H1 (cell line): ENCODE measurements at regions not wholly inside any gene's neighbourhood (a gene's known extent, or its start where the extent isn't known, plus 50 kb on each side); places are given as distances from the start of the nearest gene placed in this dataset.

Experiments used
- CTCF ChIA-PET: fragments of 300-600 bp; sonication (Branson Sonifier 250); formaldehyde crosslinking; loops from one replicate; lab custom pipeline; 2021; ENCODE audit not compliant: partially characterized antibody; lab: Charles Lee
- POLR2A ChIA-PET: fragments of 300-600 bp; sonication (Branson Sonifier 250); formaldehyde crosslinking; loops from one replicate; lab custom pipeline; 2021; ENCODE audit warnings: inconsistent platforms; ENCODE audit not compliant: partially characterized antibody; lab: Charles Lee
- DNase-seq, 2 experiments: peaks; one replicate each; pipeline versions ENCODE4 v3.0.0 to v3.0.0-alpha.2; 2010 to 2022; ENCODE audit warnings: low spot score in 2 of 2, low read depth in 1 of 2, mixed read lengths in 1 of 2
- FAIRE-seq: peaks from 2 replicates; lab custom pipeline; 2011; peaks lifted over from hg19 to GRCh38; lab: Jason Lieb, UNC
- H2AFZ ChIP-seq: 2 replicates; pipeline ENCODE4 v1.8.1; 2012; ENCODE audit warnings: low read length, inconsistent platforms
- H2AK5ac ChIP-seq: 2 replicates; pipeline ENCODE4 v1.6.1; 2013; ENCODE audit warnings: low read depth, low read length
- H2BK120ac ChIP-seq: replicated peaks from 2 replicates; pipeline ENCODE3; 2013; ENCODE audit warnings: low read depth, low read length, inconsistent platforms
- H2BK12ac ChIP-seq: 2 replicates; pipeline ENCODE4 v1.6.1; 2013; ENCODE audit warnings: low read depth, low read length
- H2BK15ac ChIP-seq: 2 replicates; pipeline ENCODE4 v1.6.1; 2013; ENCODE audit warnings: low read length
- H2BK20ac ChIP-seq: 2 replicates; pipeline ENCODE4 v1.6.1; 2013; ENCODE audit warnings: low read length
- H2BK5ac ChIP-seq: 2 replicates; pipeline ENCODE4 v1.6.1; 2013; ENCODE audit warnings: low read depth, low read length
- H3K14ac ChIP-seq: 2 replicates; pipeline ENCODE4 v1.6.1; 2013; ENCODE audit warnings: inconsistent platforms; ENCODE audit not compliant: insufficient read length
- H3K18ac ChIP-seq: 2 replicates; pipeline ENCODE4 v1.6.1; 2013; ENCODE audit warnings: low read length; ENCODE audit errors: extremely low read depth
- H3K23ac ChIP-seq: 2 replicates; pipeline ENCODE4 v1.6.1; 2013; ENCODE audit warnings: inconsistent platforms; ENCODE audit not compliant: insufficient read length
- H3K23me2 ChIP-seq: 2 replicates; pipeline ENCODE4 v1.6.1; 2013; ENCODE audit warnings: low read depth, low read length
- H3K27ac ChIP-seq: 2 replicates; pipeline ENCODE4 v1.6.1; 2011; ENCODE audit warnings: low read depth, low read length, inconsistent platforms
- H3K27me3 ChIP-seq, 4 experiments: replicated peaks in 1 of 4; 1 replicate in 1 of 4; 2 replicates in 3 of 4; pipeline versions ENCODE4 v1.6.1 to v1.8.1; 2011 to 2013; ENCODE audit warnings: low read length in 3 of 4, mild to moderate bottlenecking in 3 of 4, inconsistent platforms in 2 of 4, mixed read lengths in 2 of 4, moderate library complexity in 1 of 4; ENCODE audit not compliant: control insufficient read depth in 3 of 4, insufficient read depth in 3 of 4; ENCODE audit errors: extremely low read depth in 1 of 4
- H3K36me3 ChIP-seq, 4 experiments: 2 replicates each; pipeline versions ENCODE4 v1.6.1 to v1.8.1; 2011 to 2013; ENCODE audit warnings: mild to moderate bottlenecking in 4 of 4, low read length in 3 of 4, moderate library complexity in 2 of 4, control low read depth in 1 of 4, inconsistent platforms in 1 of 4; ENCODE audit not compliant: insufficient read depth in 4 of 4, control insufficient read depth in 2 of 4
- H3K4ac ChIP-seq: replicated peaks from 2 replicates; pipeline ENCODE3; 2013; ENCODE audit warnings: low read length, low read depth, mixed read lengths, inconsistent platforms; ENCODE audit not compliant: insufficient read length
- H3K4me1 ChIP-seq, 4 experiments: replicated peaks in 1 of 4; 1 replicate in 1 of 4; 2 replicates in 3 of 4; pipeline versions ENCODE4 v1.6.1 to v1.8.1; 2011 to 2013; ENCODE audit warnings: low read length in 3 of 4, inconsistent platforms in 2 of 4, mixed read lengths in 1 of 4; ENCODE audit not compliant: insufficient read depth in 4 of 4, control insufficient read depth in 3 of 4
- H3K4me2 ChIP-seq, 2 experiments: 2 replicates each; pipeline versions ENCODE4 v1.6.1 to v1.8.1; 2011 to 2013; ENCODE audit warnings: low read depth in 2 of 2, low read length in 2 of 2, control low read depth in 1 of 2, inconsistent platforms in 1 of 2, mild to moderate bottlenecking in 1 of 2; ENCODE audit not compliant: insufficient read depth in 1 of 2
- H3K4me3 ChIP-seq, 4 experiments: fragments of 200-600, 300-600 bp in 1 of 4; sonication (generic), shearing (Covaris generic), sonication (Bioruptor Twin) in 1 of 4; 2 replicates each; pipeline versions ENCODE4 v1.5.1 to v1.8.1; 2011 to 2016; ENCODE audit warnings: low read length in 4 of 4, low read depth in 3 of 4, control low read depth in 2 of 4, inconsistent platforms in 2 of 4, mild to moderate bottlenecking in 2 of 4, mixed read lengths in 1 of 4, moderate library complexity in 1 of 4; ENCODE audit not compliant: insufficient read depth in 2 of 4; ENCODE audit errors: extremely low read depth in 1 of 4
- H3K56ac ChIP-seq: replicated peaks from 2 replicates; pipeline ENCODE3; 2013; ENCODE audit warnings: low read depth, mild to moderate bottlenecking, mixed read lengths, low read length, inconsistent platforms; ENCODE audit not compliant: insufficient read length
- H3K79me1 ChIP-seq: 2 replicates; pipeline ENCODE4 v1.6.1; 2013; ENCODE audit warnings: low read depth, low read length, control low read depth
- H3K79me2 ChIP-seq, 2 experiments: 2 replicates each; pipeline versions ENCODE4 v1.6.1 to v1.8.1; 2012 to 2013; ENCODE audit warnings: low read length in 2 of 2, mild to moderate bottlenecking in 2 of 2, inconsistent platforms in 1 of 2; ENCODE audit not compliant: insufficient read depth in 2 of 2, control insufficient read depth in 1 of 2
- H3K9ac ChIP-seq, 4 experiments: replicated peaks in 1 of 4; 1 replicate in 1 of 4; 2 replicates in 3 of 4; pipeline versions ENCODE4 v1.6.1 to v1.8.1; 2011 to 2013; ENCODE audit warnings: low read depth in 3 of 4, low read length in 3 of 4, control low read depth in 2 of 4, mild to moderate bottlenecking in 2 of 4, moderate library complexity in 2 of 4, inconsistent platforms in 1 of 4; ENCODE audit errors: extremely low read depth in 1 of 4
- H3K9me3 ChIP-seq, 2 experiments: 2 replicates each; pipeline versions ENCODE4 v1.6.1 to v1.8.1; 2012 to 2013; ENCODE audit warnings: mild to moderate bottlenecking in 2 of 2, moderate library complexity in 2 of 2, control low read depth in 1 of 2, inconsistent platforms in 1 of 2, low read depth in 1 of 2, low read length in 1 of 2, mixed read lengths in 1 of 2; ENCODE audit not compliant: insufficient read depth in 2 of 2
- H4K20me1 ChIP-seq, 2 experiments: replicated peaks in 1 of 2; 2 replicates each; pipeline versions ENCODE3 to v1.8.1; 2011 to 2013; ENCODE audit warnings: inconsistent platforms in 2 of 2, low read length in 2 of 2, mild to moderate bottlenecking in 1 of 2; ENCODE audit not compliant: insufficient read depth in 2 of 2, control insufficient read depth in 1 of 2
- H4K5ac ChIP-seq: 2 replicates; pipeline ENCODE4 v1.6.1; 2013; ENCODE audit warnings: low read length, low read depth, mixed read lengths, inconsistent platforms; ENCODE audit not compliant: insufficient read length
- H4K8ac ChIP-seq: 2 replicates; pipeline ENCODE4 v1.8.0; 2013; ENCODE audit warnings: mild to moderate bottlenecking, moderate library complexity, low read length, inconsistent platforms; ENCODE audit not compliant: insufficient read depth; ENCODE audit errors: extremely low read depth
- H4K91ac ChIP-seq: replicated peaks from 2 replicates; pipeline ENCODE3; 2013; ENCODE audit warnings: low read length, mixed read lengths, inconsistent platforms; ENCODE audit not compliant: insufficient read length
- BCL11A ChIP-seq, 2 experiments: IDR thresholded peaks; one replicate each; pipeline ENCODE4 v1.6.1; 2011; ENCODE audit warnings: low read depth in 2 of 2, low read length in 2 of 2, mild to moderate bottlenecking in 2 of 2
- BRCA1 ChIP-seq: IDR thresholded peaks from 2 replicates; pipeline ENCODE4 v1.6.1; 2012; ENCODE audit warnings: low read depth, low read length, improper control_type of control experiment
- CBX5 ChIP-seq: fragments of 300-800, 300-1000 bp; sonication (generic); IDR thresholded peaks from 2 replicates; pipeline ENCODE4 v1.7.1; 2016; ENCODE audit warnings: antibody characterized with exemption, low read length, low read depth
- CEBPB ChIP-seq: IDR thresholded peaks from 2 replicates; pipeline ENCODE4 v1.6.1; 2012; ENCODE audit warnings: low read depth, low read length
- E2F6 ChIP-seq: IDR thresholded peaks from 2 replicates; pipeline ENCODE4 v1.6.1; 2012; ENCODE audit warnings: inconsistent platforms
- FOSL1 ChIP-seq: IDR thresholded peaks from 2 replicates; pipeline ENCODE4 v1.6.1; 2011; ENCODE audit warnings: mild to moderate bottlenecking, low read depth, low read length, moderate library complexity; ENCODE audit not compliant: insufficient read depth
- NRF1 ChIP-seq: IDR thresholded peaks from 2 replicates; pipeline ENCODE4 v1.6.1; 2011; ENCODE audit warnings: mild to moderate bottlenecking, low read depth, low read length, improper control_type of control experiment
- PHF8 ChIP-seq: fragments of 200-600 bp; sonication (generic); conservative IDR thresholded peaks from 2 replicates; pipeline ENCODE4 v1.7.1; 2012; ENCODE audit warnings: low read depth, mild to moderate bottlenecking, inconsistent platforms, low read length, moderate library complexity
- RNF2 ChIP-seq: fragments of 200-900, 300-1000 bp; sonication (generic); IDR thresholded peaks from 2 replicates; pipeline ENCODE4 v1.7.1; 2016; ENCODE audit warnings: borderline replicate concordance, low read depth, mild to moderate bottlenecking, antibody characterized with exemption, low read length; ENCODE audit not compliant: poor library complexity, severe bottlenecking; ENCODE audit errors: missing control alignments
- SP2 ChIP-seq: IDR thresholded peaks from 2 replicates; pipeline ENCODE4 v1.6.1; 2012; ENCODE audit warnings: mild to moderate bottlenecking, low read length, inconsistent platforms
- TAF7 ChIP-seq: optimal IDR thresholded peaks from 2 replicates; pipeline ENCODE3; 2011; ENCODE audit warnings: low read depth, mild to moderate bottlenecking, inconsistent platforms, low read length, moderate library complexity, borderline replicate concordance
- TBP ChIP-seq: IDR thresholded peaks from 2 replicates; pipeline ENCODE4 v1.6.1; 2011; ENCODE audit warnings: low read depth, low read length, improper control_type of control experiment
- TCF12 ChIP-seq: IDR thresholded peaks from 2 replicates; pipeline ENCODE4 v1.6.1; 2011; ENCODE audit warnings: low read depth, mild to moderate bottlenecking, low read length
- USF2 ChIP-seq: IDR thresholded peaks from 2 replicates; pipeline ENCODE4 v1.6.1; 2011; ENCODE audit warnings: low read length, improper control_type of control experiment
- WGBS, 2 experiments: shearing (Covaris generic) in 1 of 2; methylation state at CpG; one replicate each; pipeline versions ENCODE4 v1.1.6 to v1.1.7; 2013 to 2015; ENCODE audit warnings: low lambda C conversion rate in 2 of 2, mixed read lengths in 2 of 2, inconsistent platforms in 1 of 2, low coverage in 1 of 2, missing lambda C conversion rate in 1 of 2; ENCODE audit not compliant: insufficient replicate concordance in 2 of 2, insufficient coverage in 1 of 2, insufficient read length in 1 of 2; ENCODE audit errors: extremely low coverage in 1 of 2, missing lambda C conversion rate in 1 of 2; 5-methylcytosine and 5-hydroxymethylcytosine counted together

DNA sequence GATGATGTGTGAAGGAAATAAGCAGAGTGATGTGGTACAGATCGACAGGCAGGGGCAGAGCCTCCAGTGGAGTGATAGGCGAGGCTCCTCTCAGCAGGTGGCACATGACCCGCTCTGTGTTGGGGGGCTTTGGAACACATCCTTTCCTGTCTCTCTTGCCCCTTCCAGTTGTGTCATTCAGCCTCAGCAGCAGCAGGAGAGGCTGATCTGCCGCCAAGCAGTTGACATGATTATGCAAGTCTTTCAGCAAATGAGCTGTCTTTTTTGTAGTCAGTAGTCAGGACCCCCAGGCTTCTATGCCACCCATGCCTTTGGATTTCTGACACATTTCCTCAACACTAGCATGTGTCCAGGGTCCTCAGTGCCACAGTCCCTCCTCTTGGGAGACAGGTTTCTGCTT lies 307.1 kb upstream of the C1orf174 start:
- Histone ChIP-seq H3K79me2 (no peaks in the 10 kb centered on the region), H2BK5ac (no peak overlapping the region), H3K23me2 (no peaks in the 10 kb centered on the region), H3K56ac (no peak overlapping the region), H3K27ac (no peak overlapping the region), H2AK5ac (no peak overlapping the region), H3K79me1 (no peaks in the 10 kb centered on the region), H3K9me3 (peaks cover 30 to 46% of the 10 kb centered on the region in 2 experiments; a peak in 3 of 4 replicates), H2BK15ac (no peak overlapping the region), H3K4me2 (no peak overlapping the region), H3K4ac (no peak overlapping the region), H4K5ac (no peak overlapping the region), H2BK120ac (no peak overlapping the region), H2BK20ac (no peak overlapping the region), H4K8ac (no peak overlapping the region), H4K91ac (no peak overlapping the region), H3K36me3 (no peaks in the 10 kb centered on the region), H2BK12ac (no peak overlapping the region), H3K18ac (no peak overlapping the region), H2AFZ (no peak overlapping the region), H3K4me1 (no peaks in the 10 kb centered on the region), H4K20me1 (no peaks in the 10 kb centered on the region), H3K4me3 (no peak overlapping the region), H3K27me3 (no peaks in the 10 kb centered on the region), H3K14ac (no peak overlapping the region), H3K23ac (no peak overlapping the region), H3K9ac (no peak overlapping the region)
- POLR2A ChIA-PET: no interaction called here
- FAIRE-seq (no peak), DNase-seq (no peak)
- CTCF ChIA-PET: no interaction called here
- WGBS, 2 experiments: 83% methylated on average over 4 of the region's 4 CpGs; no CpG with 5 or more reads in 1 of the 2 experiments
- TF ChIP-seq FOSL1: no peak
- no peak for TF ChIP-seq CEBPB
- TF ChIP-seq BCL11A (IDR thresholded peaks at IDR 0.05; ENCODE audit: low read depth in 2 of 2, low read length in 2 of 2): no peak
- TF ChIP-seq PHF8: no peak
- TF ChIP-seq SP2: no peak
- no peak for TF ChIP-seq BRCA1
- TF ChIP-seq RNF2: no peak
- no peak for TF ChIP-seq USF2
- TF ChIP-seq TCF12: no peak
- TF ChIP-seq TBP: no peak
- no peak for TF ChIP-seq CBX5
- TF ChIP-seq TAF7: no peak
- TF ChIP-seq NRF1: no peak
- TF ChIP-seq E2F6: no peak
